K562 (cell line): ENCODE measurements at regions not wholly inside any gene's neighbourhood (a gene's known extent, or its start where the extent isn't known, plus 50 kb on each side); places are given as distances from the start of the nearest gene placed in this dataset.

ENCODE experiments used
- ATAC-seq: fragments of 200-7000 bp; cut with Tn5 transposase; 3 replicates; pipeline ENCODE4 v1.9.1; 2020; ENCODE audit warnings: moderate library complexity
- BruUV-seq: library from RNA; stranded (reverse); fragments of 400-500 nt; replicated peaks from 2 replicates; lab custom pipeline; 2021; lab: Mats Ljungman, UMichigan
- CTCF ChIA-PET: fragments of 300-600 bp; formaldehyde crosslinking; extraction: SDS; loops from one replicate; lab custom pipeline; 2021; ENCODE audit warnings: low intra/inter-chr PET ratio; lab: Yijun Ruan, JAX
- POLR2A ChIA-PET: fragments of 300-600, 350-650 bp; sonication (Branson Sonifier 250); formaldehyde crosslinking; extraction: SDS; loops from one replicate; lab custom pipeline; 2021; ENCODE audit warnings: antibody characterized with exemption, inconsistent platforms; lab: Yijun Ruan, JAX
- DNase-seq, 4 experiments: peaks; one replicate each; pipeline versions ENCODE4 v3.0.0 to v3.0.0-alpha.2; 2011 to 2018; ENCODE audit warnings: low spot score in 3 of 4, mixed read lengths in 3 of 4; ENCODE audit errors: extremely low read depth in 1 of 4
- FAIRE-seq: peaks from 2 replicates; lab custom pipeline; 2011; peaks lifted over from hg19 to GRCh38; lab: Jason Lieb, UNC
- H2AFZ ChIP-seq: 2 replicates; pipeline ENCODE4 v1.6.0; 2011; ENCODE audit warnings: low read depth, low read length, control low read depth, inconsistent platforms
- H3K27ac ChIP-seq: fragments of 200-600 bp; 3 replicates; pipeline ENCODE4 v1.8.0; 2011; ENCODE audit warnings: low read depth, mild to moderate bottlenecking, control low read depth, inconsistent platforms, low read length, moderate library complexity, mixed read lengths; ENCODE audit errors: extremely low read depth
- H3K27me3 ChIP-seq, 2 experiments: fragments of 300-600 bp in 1 of 2; 2 replicates in 1 of 2; 3 replicates in 1 of 2; pipeline versions ENCODE4 v1.6.0 to v1.8.0; 2011; ENCODE audit warnings: inconsistent platforms in 2 of 2, low read length in 2 of 2, mild to moderate bottlenecking in 1 of 2, mixed read lengths in 1 of 2, moderate library complexity in 1 of 2; ENCODE audit not compliant: control insufficient read depth in 2 of 2, insufficient read depth in 2 of 2
- H3K36me3 ChIP-seq: fragments of 300-600 bp; 3 replicates; pipeline ENCODE4 v1.8.0; 2011; ENCODE audit warnings: mild to moderate bottlenecking, low read length, inconsistent platforms; ENCODE audit not compliant: control insufficient read depth, insufficient read depth
- H3K4me1 ChIP-seq, 2 experiments: fragments of 200-600 bp in 1 of 2; replicated peaks in 1 of 2; 2 replicates in 1 of 2; 3 replicates in 1 of 2; pipeline versions ENCODE4 v1.5.1 to v1.8.0; 2011; ENCODE audit warnings: inconsistent platforms in 2 of 2, low read length in 2 of 2, mild to moderate bottlenecking in 1 of 2, mixed read lengths in 1 of 2, moderate library complexity in 1 of 2; ENCODE audit not compliant: control insufficient read depth in 2 of 2, insufficient read depth in 2 of 2
- H3K4me2 ChIP-seq: 2 replicates; pipeline ENCODE4 v1.6.1; 2011; ENCODE audit warnings: low read length, control low read depth, inconsistent platforms, mixed read lengths; ENCODE audit not compliant: insufficient read depth
- H3K4me3 ChIP-seq: fragments of 200-600 bp; sonication (generic), shearing (Covaris generic); 2 replicates; pipeline ENCODE4 v1.5.1; 2016; ENCODE audit warnings: control low read depth, inconsistent platforms
- H3K79me2 ChIP-seq: fragments of 200-600 bp; 3 replicates; pipeline ENCODE4 v1.8.0; 2011; ENCODE audit warnings: low read length, inconsistent platforms; ENCODE audit not compliant: control insufficient read depth, insufficient read depth
- H3K9ac ChIP-seq, 2 experiments: 2 replicates each; pipeline versions ENCODE4 v1.6.0 to v1.6.1; 2011; ENCODE audit warnings: low read depth in 2 of 2, low read length in 2 of 2, control low read depth in 1 of 2, inconsistent platforms in 1 of 2, mild to moderate bottlenecking in 1 of 2, mixed read lengths in 1 of 2; ENCODE audit not compliant: insufficient read depth in 1 of 2
- H3K9me1 ChIP-seq: one replicate; pipeline ENCODE4 v1.6.0; 2011; ENCODE audit warnings: inconsistent platforms, mild to moderate bottlenecking, low read length, moderate library complexity; ENCODE audit not compliant: control insufficient read depth, insufficient read depth
- H3K9me3 ChIP-seq: replicated peaks from 2 replicates; pipeline ENCODE4 v1.5.1; 2011; ENCODE audit warnings: low read depth, low read length, inconsistent platforms; ENCODE audit not compliant: control insufficient read depth, insufficient read depth
- H4K20me1 ChIP-seq: replicated peaks from 2 replicates; pipeline ENCODE4 v1.6.1; 2011; ENCODE audit warnings: low read length, inconsistent platforms, mixed read lengths; ENCODE audit not compliant: control insufficient read depth, insufficient read depth
- BRCA1 ChIP-seq, 2 experiments: fragments of 450-650 bp in 1 of 2; sonication (generic) in 1 of 2; formaldehyde crosslinking in 1 of 2; IDR thresholded peaks; 2 replicates each; pipeline versions ENCODE4 v1.5.0 to v1.6.1; 2017 to 2020; ENCODE audit warnings: mild to moderate bottlenecking in 1 of 2, missing genetic modification reagents in 1 of 2
- CBX2 ChIP-seq: fragments of 200-600 bp; sonication (generic); IDR thresholded peaks from one replicate; pipeline ENCODE4 v1.6.1; 2012; ENCODE audit warnings: mild to moderate bottlenecking, low read length, inconsistent platforms; ENCODE audit not compliant: insufficient read depth, poor library complexity, severe bottlenecking
- ESRRA ChIP-seq: fragments of 450-650 bp; IDR thresholded peaks from 2 replicates; pipeline ENCODE4 v1.6.1; 2014; ENCODE audit warnings: low read depth, mild to moderate bottlenecking, moderate library complexity, borderline replicate concordance
- HLTF ChIP-seq: fragments of 450-650 bp; IDR thresholded peaks from 2 replicates; pipeline ENCODE4 v1.6.1; 2016
- HMG20B ChIP-seq: fragments of 250-450 bp; sonication (Bioruptor Pico); IDR thresholded peaks from 2 replicates; pipeline ENCODE4 v1.5.0; 2021; ENCODE audit warnings: mild to moderate bottlenecking
- NBN ChIP-seq: fragments of 450-650 bp; IDR thresholded peaks from 2 replicates; pipeline ENCODE4 v1.6.1; 2016; ENCODE audit warnings: low read depth, mild to moderate bottlenecking
- NCOA6 ChIP-seq: fragments of 450-650 bp; IDR thresholded peaks from 2 replicates; pipeline ENCODE4 v1.6.1; 2017; ENCODE audit warnings: mild to moderate bottlenecking
- SP2 ChIP-seq: IDR thresholded peaks from 2 replicates; pipeline ENCODE4 v1.6.1; 2011; ENCODE audit warnings: mild to moderate bottlenecking, low read depth, low read length, moderate library complexity; ENCODE audit not compliant: poor library complexity, severe bottlenecking; ENCODE audit errors: extremely low read depth
- YBX1 ChIP-seq: fragments of 450-650 bp; IDR thresholded peaks from 2 replicates; pipeline ENCODE4 v1.7.1; 2016; ENCODE audit warnings: mild to moderate bottlenecking
- in situ Hi-C: fragments of 300-500 bp; cut with MboI; formaldehyde crosslinking; loops from 4 replicates; pipeline ENCODE4 v1.15.0; 2018; ENCODE audit warnings: inconsistent platforms, mixed read lengths
- intact Hi-C: fragments of 100-400 bp; cut with micrococcal nuclease; formaldehyde crosslinking; loops from 2 replicates; pipeline ENCODE4 v1.14.2; 2022
- TF ChIP-seq, protein P1 (sequence below): sonication (generic); formaldehyde crosslinking; IDR thresholded peaks from 2 replicates; pipeline ENCODE4 v1.9.0; 2022; ENCODE audit warnings: mild to moderate bottlenecking, missing genetic modification reagents
- TF ChIP-seq, protein P2 (sequence below): sonication (generic); formaldehyde crosslinking; IDR thresholded peaks from 2 replicates; pipeline ENCODE4 v1.8.0; 2022; ENCODE audit warnings: mild to moderate bottlenecking, low read depth, missing genetic modification reagents
- TF ChIP-seq, protein P3 (sequence below): sonication (generic); formaldehyde crosslinking; IDR thresholded peaks from 2 replicates; pipeline ENCODE4 v1.8.0; 2023; ENCODE audit warnings: mild to moderate bottlenecking, missing genetic modification reagents
- TF ChIP-seq, protein P4 (sequence below): fragments of 450-650 bp; formaldehyde crosslinking; IDR thresholded peaks from 2 replicates; pipeline ENCODE4 v1.4.0; 2020; ENCODE audit warnings: mild to moderate bottlenecking, mixed read lengths

DNA sequence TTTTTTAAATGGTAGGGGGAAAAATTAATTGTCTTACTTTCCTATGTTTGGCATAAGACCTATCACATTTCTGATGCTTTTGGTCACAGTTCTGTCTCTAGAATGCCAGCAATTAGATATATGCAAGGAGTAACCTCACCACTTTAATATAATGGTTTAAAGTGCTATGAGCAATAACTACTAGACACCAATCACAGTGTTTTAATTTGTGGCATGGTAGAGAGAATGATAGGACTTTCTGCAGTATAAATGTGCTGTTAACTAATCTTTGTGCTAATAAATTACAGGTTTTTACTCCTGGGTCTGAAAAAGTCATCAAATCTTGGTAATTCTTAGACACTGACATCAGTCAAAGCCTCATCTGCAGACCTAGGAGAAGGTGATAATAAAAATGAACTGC, 2110.3 kb downstream of the NCAM2 start:
- H3K4me3 ChIP-seq = no peak overlapping the region
- in situ Hi-C loops = no loop called here
- FAIRE-seq (no peak), ATAC-seq (no peak)
- no peak overlapping the region for H3K4me2 ChIP-seq
- ChIA-PET CTCF (no interaction called here), POLR2A (no interaction called here)
- H3K27ac ChIP-seq = no peak overlapping the region
- H3K9me1 ChIP-seq = no peaks in the 10 kb centered on the region
- H4K20me1 ChIP-seq = no peaks in the 10 kb centered on the region
- BruUV-seq = no TSS peak
- no peaks in the 10 kb centered on the region for H3K79me2 ChIP-seq
- intact Hi-C loops = no loop called here
- 0 out of 2 replicates have a peak, but pooled peaks cover 2% of the 10 kb centered on the region for H3K9me3 ChIP-seq
- no peak overlapping the region for H2AFZ ChIP-seq
- no peaks in the 10 kb centered on the region for H3K27me3 ChIP-seq
- no peaks in the 10 kb centered on the region for H3K4me1 ChIP-seq
- H3K9ac ChIP-seq = no peak overlapping the region
- TF ChIP-seq NCOA6 = no peak
- no peak for TF ChIP-seq ESRRA
- no peak for TF ChIP-seq YBX1
- TF ChIP-seq, protein P1, sequence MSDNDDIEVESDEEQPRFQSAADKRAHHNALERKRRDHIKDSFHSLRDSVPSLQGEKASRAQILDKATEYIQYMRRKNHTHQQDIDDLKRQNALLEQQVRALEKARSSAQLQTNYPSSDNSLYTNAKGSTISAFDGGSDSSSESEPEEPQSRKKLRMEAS (CRISPR knock-in tag) = no peak
- TF ChIP-seq, protein P2, sequence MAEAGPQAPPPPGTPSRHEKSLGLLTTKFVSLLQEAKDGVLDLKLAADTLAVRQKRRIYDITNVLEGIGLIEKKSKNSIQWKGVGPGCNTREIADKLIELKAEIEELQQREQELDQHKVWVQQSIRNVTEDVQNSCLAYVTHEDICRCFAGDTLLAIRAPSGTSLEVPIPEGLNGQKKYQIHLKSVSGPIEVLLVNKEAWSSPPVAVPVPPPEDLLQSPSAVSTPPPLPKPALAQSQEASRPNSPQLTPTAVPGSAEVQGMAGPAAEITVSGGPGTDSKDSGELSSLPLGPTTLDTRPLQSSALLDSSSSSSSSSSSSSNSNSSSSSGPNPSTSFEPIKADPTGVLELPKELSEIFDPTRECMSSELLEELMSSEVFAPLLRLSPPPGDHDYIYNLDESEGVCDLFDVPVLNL (CRISPR knock-in tag) = no peak
- TF ChIP-seq CBX2 = no peak
- no peak for TF ChIP-seq BRCA1 (IDR thresholded peaks at IDR 0.05)
- TF ChIP-seq BRCA1 (CRISPR knock-in tag; IDR thresholded peaks at IDR 0.05) = no peak
- TF ChIP-seq, protein P3, sequence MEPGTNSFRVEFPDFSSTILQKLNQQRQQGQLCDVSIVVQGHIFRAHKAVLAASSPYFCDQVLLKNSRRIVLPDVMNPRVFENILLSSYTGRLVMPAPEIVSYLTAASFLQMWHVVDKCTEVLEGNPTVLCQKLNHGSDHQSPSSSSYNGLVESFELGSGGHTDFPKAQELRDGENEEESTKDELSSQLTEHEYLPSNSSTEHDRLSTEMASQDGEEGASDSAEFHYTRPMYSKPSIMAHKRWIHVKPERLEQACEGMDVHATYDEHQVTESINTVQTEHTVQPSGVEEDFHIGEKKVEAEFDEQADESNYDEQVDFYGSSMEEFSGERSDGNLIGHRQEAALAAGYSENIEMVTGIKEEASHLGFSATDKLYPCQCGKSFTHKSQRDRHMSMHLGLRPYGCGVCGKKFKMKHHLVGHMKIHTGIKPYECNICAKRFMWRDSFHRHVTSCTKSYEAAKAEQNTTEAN = no peak
- TF ChIP-seq SP2 = no peak
- TF ChIP-seq, protein P4, sequence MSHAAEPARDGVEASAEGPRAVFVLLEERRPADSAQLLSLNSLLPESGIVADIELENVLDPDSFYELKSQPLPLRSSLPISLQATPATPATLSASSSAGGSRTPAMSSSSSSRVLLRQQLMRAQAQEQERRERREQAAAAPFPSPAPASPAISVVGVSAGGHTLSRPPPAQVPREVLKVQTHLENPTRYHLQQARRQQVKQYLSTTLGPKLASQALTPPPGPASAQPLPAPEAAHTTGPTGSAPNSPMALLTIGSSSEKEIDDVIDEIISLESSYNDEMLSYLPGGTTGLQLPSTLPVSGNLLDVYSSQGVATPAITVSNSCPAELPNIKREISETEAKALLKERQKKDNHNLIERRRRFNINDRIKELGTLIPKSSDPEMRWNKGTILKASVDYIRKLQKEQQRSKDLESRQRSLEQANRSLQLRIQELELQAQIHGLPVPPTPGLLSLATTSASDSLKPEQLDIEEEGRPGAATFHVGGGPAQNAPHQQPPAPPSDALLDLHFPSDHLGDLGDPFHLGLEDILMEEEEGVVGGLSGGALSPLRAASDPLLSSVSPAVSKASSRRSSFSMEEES (CRISPR knock-in tag) = no peak
- no peak for TF ChIP-seq NBN
- TF ChIP-seq HMG20B (CRISPR knock-in tag) = no peak
- no peak for TF ChIP-seq HLTF
- TF ChIP-seq, all 486 proteins: peak for 0
- no peaks in the 10 kb centered on the region for H3K36me3 ChIP-seq
- no peak for DNase-seq
